HCT116 (cell line): ENCODE measurements at regions not wholly inside any gene's neighbourhood (a gene's known extent, or its start where the extent isn't known, plus 50 kb on each side); places are given as distances from the start of the nearest gene placed in this dataset.

Source experiments
- ATAC-seq: fragments of 200-7000 bp; cut with Tn5 transposase; 2 replicates; pipeline ENCODE4 v1.9.1; 2020; ENCODE audit warnings: mild to moderate bottlenecking, moderate library complexity
- BruUV-seq: library from RNA; stranded (reverse); fragments of 400-500 nt; replicated peaks from 2 replicates; lab custom pipeline; 2021; lab: Mats Ljungman, UMichigan
- CTCF ChIA-PET: fragments of 300-600 bp; sonication (Branson Sonifier 250); formaldehyde crosslinking; loops from one replicate; lab custom pipeline; 2021; ENCODE audit warnings: antibody characterized with exemption; lab: Charles Lee
- POLR2A ChIA-PET: fragments of 300-600, 350-600 bp; sonication (Branson Sonifier 250); formaldehyde crosslinking; loops from one replicate; lab custom pipeline; 2021; ENCODE audit warnings: antibody characterized with exemption; lab: Charles Lee
- RAD21 ChIA-PET, 2 experiments: fragments of 300-600 bp; sonication (Branson Sonifier 250); formaldehyde crosslinking; loops; one replicate each; lab custom pipeline; 2023; ENCODE audit warnings: low total read pairs in 2 of 2; ENCODE audit not compliant: uncharacterized antibody in 2 of 2, unreplicated experiment in 2 of 2, low non-redundant PET in 1 of 2; lab: Charles Lee
- DNase-seq: peaks from one replicate; pipeline ENCODE4 v3.0.0-alpha.2; 2010; ENCODE audit warnings: low read depth, low spot score
- H2AFZ ChIP-seq: fragments of 200-600 bp; shearing (Covaris generic), sonication (generic); 2 replicates; pipeline ENCODE4 v1.6.1; 2017; ENCODE audit warnings: low read depth, mixed run types, mixed read lengths, antibody characterized with exemption, low read length; ENCODE audit not compliant: poor library complexity, severe bottlenecking
- H3K27ac ChIP-seq: 2 replicates; pipeline ENCODE4 v1.5.1; 2012; ENCODE audit warnings: low read depth, low read length
- H3K27me3 ChIP-seq: fragments of 200-600 bp; sonication (generic); 2 replicates; pipeline ENCODE4 v1.6.1; 2016; ENCODE audit warnings: mixed run types, low read length, mixed read lengths; ENCODE audit not compliant: insufficient read depth
- H3K36me3 ChIP-seq, 2 experiments: fragments of 200-500 bp in 1 of 2; fragments of 200-600 bp in 1 of 2; sonication (Bioruptor generic) in 1 of 2; sonication (generic) in 1 of 2; 2 replicates each; pipeline versions ENCODE4 v1.5.1 to v1.6.1; 2014 to 2016; ENCODE audit warnings: low read length in 2 of 2, inconsistent platforms in 1 of 2, mixed read lengths in 1 of 2, mixed run types in 1 of 2; ENCODE audit not compliant: insufficient read depth in 2 of 2, control insufficient read depth in 1 of 2
- H3K4me1 ChIP-seq, 2 experiments: fragments of 200-600 bp in 1 of 2; sonication (generic) in 1 of 2; 2 replicates each; pipeline versions ENCODE4 v1.5.1 to v1.6.1; 2012 to 2017; ENCODE audit warnings: low read length in 2 of 2, inconsistent platforms in 1 of 2, mild to moderate bottlenecking in 1 of 2, mixed read lengths in 1 of 2, mixed run types in 1 of 2, moderate library complexity in 1 of 2; ENCODE audit not compliant: insufficient read depth in 2 of 2, control insufficient read depth in 1 of 2
- H3K4me2 ChIP-seq: fragments of 200-600 bp; sonication (generic); 2 replicates; pipeline ENCODE4 v1.6.1; 2017; ENCODE audit warnings: mixed run types, low read length, mixed read lengths
- H3K4me3 ChIP-seq, 2 experiments: fragments of 200-600 bp in 1 of 2; sonication (generic) in 1 of 2; replicated peaks in 1 of 2; 2 replicates each; pipeline ENCODE4 v1.5.1; 2011 to 2016; ENCODE audit warnings: low read length in 2 of 2, control low read depth in 1 of 2, low read depth in 1 of 2, mild to moderate bottlenecking in 1 of 2, mixed read lengths in 1 of 2, mixed run types in 1 of 2
- H3K79me2 ChIP-seq: fragments of 200-600 bp; sonication (generic); 2 replicates; pipeline ENCODE4 v1.6.1; 2017; ENCODE audit warnings: mild to moderate bottlenecking, mixed run types, low read length, moderate library complexity, mixed read lengths; ENCODE audit not compliant: insufficient read depth
- H3K9ac ChIP-seq: fragments of 200-600 bp; sonication (generic); 2 replicates; pipeline ENCODE4 v1.6.1; 2016; ENCODE audit warnings: low read length, mixed read lengths
- H3K9me2 ChIP-seq: fragments of 200-600 bp; sonication (generic), shearing (Covaris generic); 2 replicates; pipeline ENCODE4 v1.6.1; 2017; ENCODE audit warnings: mixed run types, mild to moderate bottlenecking, moderate library complexity; ENCODE audit not compliant: insufficient read depth
- H3K9me3 ChIP-seq, 2 experiments: fragments of 200-500 bp in 1 of 2; fragments of 200-600 bp in 1 of 2; sonication (Bioruptor generic) in 1 of 2; sonication (generic) in 1 of 2; 2 replicates each; pipeline ENCODE4 v1.6.1; 2014 to 2017; ENCODE audit warnings: low read length in 2 of 2, mixed read lengths in 2 of 2, inconsistent platforms in 1 of 2, low read depth in 1 of 2, mild to moderate bottlenecking in 1 of 2, mixed run types in 1 of 2, moderate library complexity in 1 of 2; ENCODE audit not compliant: control insufficient read depth in 1 of 2, insufficient read depth in 1 of 2
- H4K20me1 ChIP-seq: fragments of 200-600 bp; sonication (generic), shearing (Covaris generic); 2 replicates; pipeline ENCODE4 v1.6.1; 2017; ENCODE audit warnings: mixed run types, mild to moderate bottlenecking, moderate library complexity; ENCODE audit not compliant: insufficient read depth
- CBX3 ChIP-seq: IDR thresholded peaks from 2 replicates; pipeline ENCODE4 v1.6.1; 2012; ENCODE audit warnings: low read depth
- CEBPB ChIP-seq: IDR thresholded peaks from 2 replicates; pipeline ENCODE4 v1.6.1; 2012; ENCODE audit warnings: low read depth
- ELF1 ChIP-seq: IDR thresholded peaks from 2 replicates; pipeline ENCODE4 v1.6.1; 2012; ENCODE audit warnings: low read depth, borderline replicate concordance
- FOSL1 ChIP-seq: IDR thresholded peaks from 2 replicates; pipeline ENCODE4 v1.6.1; 2012; ENCODE audit warnings: low read depth
- JUND ChIP-seq: IDR thresholded peaks from 2 replicates; pipeline ENCODE4 v1.6.1; 2012
- POLR2AphosphoS5 ChIP-seq: IDR thresholded peaks from 2 replicates; pipeline ENCODE4 v1.6.1; 2011; ENCODE audit warnings: mild to moderate bottlenecking, low read depth, low read length, moderate library complexity
- RAD21 ChIP-seq: IDR thresholded peaks from 2 replicates; pipeline ENCODE4 v1.6.1; 2012; ENCODE audit warnings: low read depth, mild to moderate bottlenecking
- SIN3A ChIP-seq: IDR thresholded peaks from 2 replicates; pipeline ENCODE4 v1.6.1; 2012; ENCODE audit warnings: low read depth
- SRF ChIP-seq: IDR thresholded peaks from 2 replicates; pipeline ENCODE4 v1.6.1; 2012; ENCODE audit warnings: low read depth
- YY1 ChIP-seq: IDR thresholded peaks from 2 replicates; pipeline ENCODE4 v1.6.1; 2011; ENCODE audit warnings: low read length, low read depth, moderate library complexity, mild to moderate bottlenecking; ENCODE audit not compliant: insufficient replicate concordance; ENCODE audit errors: extremely low read depth
- ZFX ChIP-seq: fragments of 450-650 bp; IDR thresholded peaks from 2 replicates; pipeline ENCODE4 v1.6.1; 2017
- intact Hi-C: fragments of 100-400 bp; cut with micrococcal nuclease; formaldehyde crosslinking; loops from 2 replicates; pipeline ENCODE4 v1.10.0; 2022
- TF ChIP-seq, protein P1 (sequence below): IDR thresholded peaks from 2 replicates; pipeline ENCODE4 v1.6.1; 2012
- TF ChIP-seq, protein P2 (sequence below): IDR thresholded peaks from 2 replicates; pipeline ENCODE4 v1.6.1; 2012; ENCODE audit warnings: low read depth

DNA sequence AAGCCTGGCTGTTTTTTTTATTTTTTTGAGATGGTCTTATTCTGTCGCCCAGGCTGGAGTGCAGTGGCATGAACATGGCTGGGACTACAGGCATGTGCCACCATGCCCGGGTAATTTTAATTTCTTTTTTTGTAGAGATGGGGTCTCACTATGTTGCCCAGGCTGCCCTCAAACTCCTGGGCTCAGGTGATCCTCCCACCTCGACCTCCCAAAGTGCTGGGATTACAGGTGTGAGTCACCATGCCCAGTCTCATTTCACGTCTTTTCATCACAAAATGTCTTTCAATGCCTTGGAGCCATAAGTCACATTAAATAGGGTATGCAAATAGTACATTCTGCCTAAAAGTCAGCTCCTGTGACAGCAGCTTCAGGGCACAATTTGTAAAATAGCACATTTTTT, 52.8 kb downstream of the SOX2 start:
- no TSS peak for BruUV-seq
- H3K27ac ChIP-seq: no peak overlapping the region
- DNase-seq (no peak), ATAC-seq (no peak)
- no peaks in the 10 kb centered on the region for H3K9me2 ChIP-seq
- H3K4me1 ChIP-seq: no peaks in the 10 kb centered on the region
- CTCF ChIA-PET: no interaction called here
- intact Hi-C loops: no loop called here
- no peak overlapping the region for H2AFZ ChIP-seq
- H4K20me1 ChIP-seq: no peaks in the 10 kb centered on the region
- no peaks in the 10 kb centered on the region for H3K79me2 ChIP-seq
- H3K9me3 ChIP-seq: no peaks in the 10 kb centered on the region
- H3K36me3 ChIP-seq: no peaks in the 10 kb centered on the region
- no peak overlapping the region for H3K9ac ChIP-seq
- TF ChIP-seq ELF1: no peak
- TF ChIP-seq FOSL1: no peak
- no peak for TF ChIP-seq ZFX
- no peak for TF ChIP-seq SIN3A
- no peak for TF ChIP-seq SRF
- no peak for TF ChIP-seq POLR2AphosphoS5
- TF ChIP-seq, protein P1, sequence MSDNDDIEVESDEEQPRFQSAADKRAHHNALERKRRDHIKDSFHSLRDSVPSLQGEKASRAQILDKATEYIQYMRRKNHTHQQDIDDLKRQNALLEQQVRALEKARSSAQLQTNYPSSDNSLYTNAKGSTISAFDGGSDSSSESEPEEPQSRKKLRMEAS: no peak
- no peak for TF ChIP-seq CBX3
- no peak for TF ChIP-seq YY1
- TF ChIP-seq RAD21: no peak
- no peak for TF ChIP-seq JUND
- TF ChIP-seq, protein P2, sequence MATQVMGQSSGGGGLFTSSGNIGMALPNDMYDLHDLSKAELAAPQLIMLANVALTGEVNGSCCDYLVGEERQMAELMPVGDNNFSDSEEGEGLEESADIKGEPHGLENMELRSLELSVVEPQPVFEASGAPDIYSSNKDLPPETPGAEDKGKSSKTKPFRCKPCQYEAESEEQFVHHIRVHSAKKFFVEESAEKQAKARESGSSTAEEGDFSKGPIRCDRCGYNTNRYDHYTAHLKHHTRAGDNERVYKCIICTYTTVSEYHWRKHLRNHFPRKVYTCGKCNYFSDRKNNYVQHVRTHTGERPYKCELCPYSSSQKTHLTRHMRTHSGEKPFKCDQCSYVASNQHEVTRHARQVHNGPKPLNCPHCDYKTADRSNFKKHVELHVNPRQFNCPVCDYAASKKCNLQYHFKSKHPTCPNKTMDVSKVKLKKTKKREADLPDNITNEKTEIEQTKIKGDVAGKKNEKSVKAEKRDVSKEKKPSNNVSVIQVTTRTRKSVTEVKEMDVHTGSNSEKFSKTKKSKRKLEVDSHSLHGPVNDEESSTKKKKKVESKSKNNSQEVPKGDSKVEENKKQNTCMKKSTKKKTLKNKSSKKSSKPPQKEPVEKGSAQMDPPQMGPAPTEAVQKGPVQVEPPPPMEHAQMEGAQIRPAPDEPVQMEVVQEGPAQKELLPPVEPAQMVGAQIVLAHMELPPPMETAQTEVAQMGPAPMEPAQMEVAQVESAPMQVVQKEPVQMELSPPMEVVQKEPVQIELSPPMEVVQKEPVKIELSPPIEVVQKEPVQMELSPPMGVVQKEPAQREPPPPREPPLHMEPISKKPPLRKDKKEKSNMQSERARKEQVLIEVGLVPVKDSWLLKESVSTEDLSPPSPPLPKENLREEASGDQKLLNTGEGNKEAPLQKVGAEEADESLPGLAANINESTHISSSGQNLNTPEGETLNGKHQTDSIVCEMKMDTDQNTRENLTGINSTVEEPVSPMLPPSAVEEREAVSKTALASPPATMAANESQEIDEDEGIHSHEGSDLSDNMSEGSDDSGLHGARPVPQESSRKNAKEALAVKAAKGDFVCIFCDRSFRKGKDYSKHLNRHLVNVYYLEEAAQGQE: no peak
- no peak for TF ChIP-seq CEBPB
- TF ChIP-seq, all 23 proteins: peak for 0
- ChIA-PET RAD21 (no interaction called here), POLR2A (no interaction called here)
- Histone ChIP-seq H3K4me2 (no peak overlapping the region), H3K27me3 (no peaks in the 10 kb centered on the region), H3K4me3 (no peak overlapping the region)
